H54 (cell line): ENCODE measurements at regions not wholly inside any gene's neighbourhood (a gene's known extent, or its start where the extent isn't known, plus 50 kb on each side); places are given as distances from the start of the nearest gene placed in this dataset.

Source experiments
- DNase-seq: peaks from one replicate; pipeline ENCODE4 v3.0.0; 2011; ENCODE audit warnings: low spot score, mixed read lengths; ENCODE audit not compliant: insufficient read length
- FAIRE-seq: peaks from 3 replicates; lab custom pipeline; 2011; peaks lifted over from hg19 to GRCh38; lab: Jason Lieb, UNC
- POLR2A ChIP-seq: IDR thresholded peaks from 2 replicates; pipeline ENCODE4 v1.6.1; 2011; ENCODE audit warnings: low read depth, mild to moderate bottlenecking, low read length

DNA sequence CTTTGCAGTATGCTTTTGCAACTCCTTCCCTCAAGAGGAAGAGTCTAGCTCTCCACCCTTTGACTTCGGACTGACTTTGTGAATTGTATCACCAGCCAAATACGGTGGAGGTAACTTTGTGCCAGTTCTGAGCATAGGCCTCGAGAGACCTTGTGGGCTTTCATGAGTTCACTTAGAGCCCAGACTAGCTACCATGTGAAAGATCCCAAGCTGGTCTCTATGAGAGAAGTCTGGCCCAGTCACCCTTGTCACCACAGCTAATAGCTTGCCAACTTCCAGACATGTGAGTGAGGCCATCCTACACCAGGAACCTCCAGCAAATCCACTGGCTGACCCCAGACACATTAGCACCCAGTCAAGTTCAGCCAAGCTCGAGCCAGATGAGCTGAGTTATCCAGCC is 72.2 kb upstream of the EXOC4 start:
- FAIRE-seq: no peak
- no peak for TF ChIP-seq POLR2A
- DNase-seq: no peak

DNA sequence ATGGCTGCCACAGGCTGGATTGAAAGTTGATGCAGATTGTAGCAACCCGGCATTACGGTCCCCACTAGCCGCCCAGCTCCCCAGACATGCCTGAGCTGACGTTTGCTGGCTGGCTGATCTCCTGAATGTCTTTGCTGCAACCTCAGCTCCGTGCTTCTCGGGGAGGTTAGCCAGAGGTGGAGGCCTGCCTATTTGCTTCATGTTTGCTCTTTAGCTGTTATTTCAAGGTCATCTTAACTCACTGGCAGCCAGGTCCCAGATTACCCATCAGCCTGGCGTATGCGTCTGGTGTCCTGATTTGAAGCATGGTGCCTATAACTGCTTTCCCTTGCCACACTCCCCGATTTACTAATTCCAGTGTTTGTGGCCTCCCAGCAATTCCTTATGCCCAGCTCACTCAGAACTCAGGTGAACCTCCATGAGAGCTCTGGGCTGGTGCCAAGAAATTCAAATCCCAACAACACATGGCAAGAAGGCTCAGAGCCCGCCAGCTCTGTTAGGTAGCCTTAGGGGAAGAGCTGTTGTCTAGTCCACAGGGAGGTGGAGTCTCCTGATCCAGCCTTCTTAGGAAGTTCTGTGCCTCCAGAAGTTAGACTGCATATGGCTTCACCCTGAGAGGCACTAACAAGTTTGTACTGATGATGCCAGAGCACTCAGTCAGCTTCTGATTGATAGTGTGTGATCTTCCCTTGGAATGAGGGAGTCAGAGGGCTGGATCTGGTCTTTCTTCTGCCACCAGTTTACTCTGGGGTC is 69.7 kb upstream of the EXOC4 start:
- no peak for TF ChIP-seq POLR2A
- no peak for DNase-seq
- no peak for FAIRE-seq

DNA sequence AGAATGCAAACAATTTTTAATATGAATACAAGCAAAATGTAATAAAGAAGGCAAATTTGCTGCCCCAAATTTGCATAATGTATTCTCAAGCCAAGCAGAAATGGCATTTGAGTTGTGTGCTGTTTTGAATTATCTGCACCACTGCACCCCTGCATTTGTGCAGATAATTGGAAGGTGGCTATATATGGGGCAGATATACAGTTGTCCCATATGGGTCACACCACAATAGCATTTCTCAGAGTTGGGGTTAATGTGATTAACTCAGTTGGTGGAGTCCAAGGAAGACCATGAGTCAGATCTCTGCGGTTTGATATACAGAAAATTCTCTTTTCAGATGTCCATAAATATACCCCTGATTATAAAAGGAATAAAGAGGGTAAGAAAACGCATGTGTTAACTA is 68.9 kb upstream of the EXOC4 start:
- no peak for TF ChIP-seq POLR2A
- FAIRE-seq (no peak), DNase-seq (no peak)

GRCh38 chr7:133185512-133185911 is 67.4 kb upstream of the EXOC4 start:
- DNase-seq (no peak), FAIRE-seq (no peak)
- no peak for TF ChIP-seq POLR2A

DNA sequence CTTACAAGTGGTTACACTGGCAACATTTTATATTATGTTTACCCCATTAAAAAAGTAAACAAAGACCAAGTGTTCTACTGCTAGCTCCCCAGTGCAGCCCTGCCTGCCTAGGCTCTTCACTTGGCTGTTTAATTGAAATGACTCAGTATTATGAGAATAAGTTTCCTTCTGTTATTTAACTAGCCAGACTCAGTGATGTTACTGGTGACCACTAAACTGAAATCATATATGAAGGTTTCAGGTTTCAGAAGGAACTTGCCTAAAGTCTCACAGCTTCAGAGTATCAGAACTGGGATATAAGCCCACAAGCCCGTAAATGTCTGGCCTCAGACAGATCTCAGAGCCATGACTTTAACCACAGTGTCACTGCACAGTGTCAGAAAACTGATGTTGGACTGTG is 66.8 kb upstream of the EXOC4 start:
- TF ChIP-seq POLR2A: no peak
- no peak for DNase-seq
- no peak for FAIRE-seq

GRCh38 chr7:133190172-133190528 is 62.7 kb upstream of the EXOC4 start:
- DNase-seq (no peak), FAIRE-seq (no peak)
- TF ChIP-seq POLR2A: no peak

- FAIRE-seq (no peak), DNase-seq (no peak)
- TF ChIP-seq POLR2A: no peak
Observed at GRCh38 chr7:133190650-133191049, 62.2 kb upstream of the EXOC4 start.

- no peak for DNase-seq
- FAIRE-seq: no peak
- TF ChIP-seq POLR2A: no peak
Observed at GRCh38 chr7:133191787-133192186, 61.1 kb upstream of the EXOC4 start.

DNA sequence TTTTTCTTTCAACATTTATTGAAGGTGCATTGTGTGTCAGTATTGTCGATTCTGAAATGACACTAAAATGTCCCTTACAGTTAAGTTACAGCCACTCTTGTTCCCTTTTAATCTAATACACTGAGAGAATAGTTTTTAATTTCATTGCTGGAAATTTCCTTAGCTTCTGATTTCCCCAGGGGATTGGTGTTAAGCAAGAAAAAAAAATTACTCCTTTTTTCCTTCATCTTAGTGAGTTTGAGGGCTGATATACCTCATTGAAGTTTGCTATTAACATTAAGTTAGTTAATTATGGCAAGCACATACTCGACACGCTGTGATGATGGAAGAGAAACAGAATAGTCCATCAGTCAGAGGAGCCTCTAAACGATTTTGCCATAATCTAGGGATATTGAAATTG is 57.0 kb upstream of the EXOC4 start:
- DNase-seq (no peak), FAIRE-seq (no peak)
- no peak for TF ChIP-seq POLR2A

GRCh38 chr7:133196856-133197612 is 55.8 kb upstream of the EXOC4 start:
- DNase-seq (no peak), FAIRE-seq (no peak)
- TF ChIP-seq POLR2A: no peak

DNA sequence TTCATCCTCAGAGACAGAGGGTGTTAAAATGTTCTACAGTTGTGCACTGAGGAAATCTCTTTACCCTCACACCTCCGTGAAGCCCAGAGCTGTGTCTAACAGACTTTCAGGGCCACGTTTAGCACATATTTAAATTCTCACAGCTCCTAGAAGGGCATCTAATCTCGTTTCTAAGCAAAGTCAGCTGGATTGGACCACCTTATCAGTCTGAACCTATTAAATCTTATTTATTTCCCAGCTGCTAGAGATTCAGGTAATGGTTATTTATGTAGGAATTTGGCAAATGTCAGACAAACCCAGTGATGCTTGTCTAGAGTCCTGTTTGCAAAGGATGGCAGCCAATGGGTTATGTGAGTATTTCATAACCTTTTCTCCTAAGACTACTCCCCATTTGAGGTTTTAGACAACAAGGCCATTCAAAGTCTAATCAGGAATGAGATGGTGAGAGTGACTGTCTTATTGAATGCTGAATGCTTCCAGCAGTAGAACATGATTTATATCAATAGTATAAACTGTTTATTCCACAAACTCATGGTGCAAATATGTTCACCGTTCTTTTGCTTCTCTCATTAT is 54.8 kb upstream of the EXOC4 start:
- no peak for FAIRE-seq
- TF ChIP-seq POLR2A: no peak
- no peak for DNase-seq

- no peak for TF ChIP-seq POLR2A
- DNase-seq (no peak), FAIRE-seq (no peak)
Observed at GRCh38 chr7:133199831-133200230, 53.0 kb upstream of the EXOC4 start.

- no peak for DNase-seq
- no peak for FAIRE-seq
- no peak for TF ChIP-seq POLR2A
Observed at GRCh38 chr7:133201470-133201869, 51.4 kb upstream of the EXOC4 start.

- DNase-seq (no peak), FAIRE-seq (no peak)
- no peak for TF ChIP-seq POLR2A
Observed at GRCh38 chr7:133202942-133203341, 49.9 kb upstream of the EXOC4 start.
